ENCODE measurements at regions not wholly inside any gene's neighbourhood (a gene's known extent, or its start where the extent isn't known, plus 50 kb on each side); places are given as distances from the start of the nearest gene placed in this dataset.

- no peak for DNase-seq
Measured at GRCh38 chr3:40827942-40828688, 303.4 kb downstream of the ZNF621 start.

- no peak for DNase-seq
Measured at GRCh38 chr3:40828741-40829415, 304.1 kb downstream of the ZNF621 start.

GRCh38 chr3:40829876-40830275, 305.1 kb downstream of the ZNF621 start:
- no peak for DNase-seq

GRCh38 chr3:40837300-40837699, 312.5 kb downstream of the ZNF621 start:
- DNase-seq = no peak

- DNase-seq = no peak
Measured at GRCh38 chr3:40841131-40841530, 316.4 kb downstream of the ZNF621 start.

GRCh38 chr3:40841570-40842109, 316.9 kb downstream of the ZNF621 start:
- DNase-seq = no peak

GRCh38 chr3:40842714-40843113, 318.0 kb downstream of the ZNF621 start:
- no peak for DNase-seq

- no peak for DNase-seq
Measured at GRCh38 chr3:40843208-40843624, 318.5 kb downstream of the ZNF621 start.

- no peak for DNase-seq
Measured at GRCh38 chr3:40843851-40844548, 319.2 kb downstream of the ZNF621 start.

GRCh38 chr3:40844896-40845295, 320.1 kb downstream of the ZNF621 start:
- DNase-seq = no peak

- DNase-seq = no peak
Measured at GRCh38 chr3:40845447-40845846, 320.7 kb downstream of the ZNF621 start.

GRCh38 chr3:40845916-40846315, 321.2 kb downstream of the ZNF621 start:
- no peak for DNase-seq

GRCh38 chr3:40846451-40846850, 321.7 kb downstream of the ZNF621 start:
- DNase-seq = no peak

- DNase-seq = no peak
Measured at GRCh38 chr3:40847551-40847992, 322.8 kb downstream of the ZNF621 start.

GRCh38 chr3:40848421-40848820, 323.7 kb downstream of the ZNF621 start:
- no peak for DNase-seq

GRCh38 chr3:40850861-40851260, 326.1 kb downstream of the ZNF621 start:
- DNase-seq = no peak

GRCh38 chr3:40851836-40852235, 327.1 kb downstream of the ZNF621 start:
- DNase-seq = no peak

GRCh38 chr3:40852712-40853111, 328.0 kb downstream of the ZNF621 start:
- DNase-seq = no peak

- DNase-seq = no peak
Measured at GRCh38 chr3:40853474-40853873, 328.7 kb downstream of the ZNF621 start.

GRCh38 chr3:40855871-40856270, 331.1 kb downstream of the ZNF621 start:
- no peak for DNase-seq

GRCh38 chr3:40858364-40859115, 333.8 kb downstream of the ZNF621 start:
- DNase-seq = no peak

GRCh38 chr3:40862946-40863345, 336.4 kb upstream of the CTNNB1 start:
- DNase-seq = no peak

Measured in stimulated activated naive CD4-positive, alpha-beta T cell treated with Interleukin-2 at 50 U/mL for 16 hours (primary cell).